ENCODE measurements at regions not wholly inside any gene's neighbourhood (a gene's known extent, or its start where the extent isn't known, plus 50 kb on each side); places are given as distances from the start of the nearest gene placed in this dataset.

DNA sequence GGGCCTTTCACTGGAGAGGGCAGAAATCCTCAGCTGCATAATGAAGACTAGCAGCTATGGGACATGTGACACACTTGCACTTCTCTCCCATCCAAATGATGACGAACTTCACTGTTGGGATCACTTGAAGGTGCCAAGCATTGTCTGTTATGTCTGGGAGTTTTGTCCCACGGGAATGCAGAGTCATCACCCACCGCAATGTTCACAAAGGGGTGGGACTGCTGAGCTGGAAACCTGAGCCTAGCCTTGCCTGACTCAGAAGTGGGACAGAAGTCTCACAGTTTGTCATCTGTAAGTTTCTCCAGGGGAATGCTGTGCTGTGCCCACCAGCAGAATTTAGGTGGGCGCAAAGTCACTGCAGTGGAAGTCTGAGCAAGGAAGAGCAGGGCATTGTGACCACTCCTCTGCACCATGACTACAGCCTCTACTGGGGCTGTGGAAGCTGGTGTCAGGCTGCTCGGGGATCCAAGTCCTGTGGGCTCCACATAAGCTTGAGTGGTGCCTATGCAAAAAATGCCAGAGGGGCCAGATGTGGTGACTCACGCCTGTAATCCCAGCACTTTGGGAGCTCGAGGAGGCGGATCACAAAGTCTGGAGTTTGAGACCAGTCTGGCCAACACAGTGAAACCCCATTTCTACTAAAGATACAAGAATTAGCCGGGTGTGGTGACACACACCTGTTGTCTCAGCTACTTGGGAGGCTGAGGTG, 472.0 kb upstream of the CNTNAP2 start:
- intact Hi-C loops (cut with micrococcal nuclease): no loop called here
- DNase-seq: no peak

DNA sequence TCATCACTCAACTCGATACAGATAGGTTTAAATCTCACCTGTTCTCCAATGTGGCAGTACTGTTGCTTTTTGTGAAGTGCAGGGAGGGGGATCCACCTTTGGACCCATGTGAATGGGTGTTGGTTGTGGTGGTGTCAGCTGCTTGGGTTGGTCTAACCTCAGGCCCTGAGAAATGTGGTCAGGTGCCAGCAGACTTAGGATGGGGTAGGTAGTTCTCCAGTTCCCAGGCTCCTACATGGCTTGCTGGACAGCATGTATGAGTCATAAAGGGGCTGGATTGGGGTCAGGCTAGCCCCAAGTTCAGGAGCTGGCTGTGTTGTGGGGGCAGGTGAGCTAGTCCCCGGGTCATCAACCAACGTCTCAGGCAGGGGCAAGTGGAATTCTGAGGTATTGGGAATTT, 472.6 kb upstream of the CNTNAP2 start:
- intact Hi-C loops (cut with micrococcal nuclease): no loop called here
- Histone ChIP-seq H3K36me3 (no peaks in the 10 kb centered on the region), H3K4me1 (no peaks in the 10 kb centered on the region), H3K27ac (replicated peaks) (no peak overlapping the region), H3K4me3 (no peak overlapping the region), H3K9me3 (replicated peaks) (peaks cover 48% of the 10 kb centered on the region), H3K27me3 (ENCODE audit: low read depth) (no peaks in the 10 kb centered on the region)
- TF ChIP-seq, protein P1, sequence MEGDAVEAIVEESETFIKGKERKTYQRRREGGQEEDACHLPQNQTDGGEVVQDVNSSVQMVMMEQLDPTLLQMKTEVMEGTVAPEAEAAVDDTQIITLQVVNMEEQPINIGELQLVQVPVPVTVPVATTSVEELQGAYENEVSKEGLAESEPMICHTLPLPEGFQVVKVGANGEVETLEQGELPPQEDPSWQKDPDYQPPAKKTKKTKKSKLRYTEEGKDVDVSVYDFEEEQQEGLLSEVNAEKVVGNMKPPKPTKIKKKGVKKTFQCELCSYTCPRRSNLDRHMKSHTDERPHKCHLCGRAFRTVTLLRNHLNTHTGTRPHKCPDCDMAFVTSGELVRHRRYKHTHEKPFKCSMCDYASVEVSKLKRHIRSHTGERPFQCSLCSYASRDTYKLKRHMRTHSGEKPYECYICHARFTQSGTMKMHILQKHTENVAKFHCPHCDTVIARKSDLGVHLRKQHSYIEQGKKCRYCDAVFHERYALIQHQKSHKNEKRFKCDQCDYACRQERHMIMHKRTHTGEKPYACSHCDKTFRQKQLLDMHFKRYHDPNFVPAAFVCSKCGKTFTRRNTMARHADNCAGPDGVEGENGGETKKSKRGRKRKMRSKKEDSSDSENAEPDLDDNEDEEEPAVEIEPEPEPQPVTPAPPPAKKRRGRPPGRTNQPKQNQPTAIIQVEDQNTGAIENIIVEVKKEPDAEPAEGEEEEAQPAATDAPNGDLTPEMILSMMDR (IDR thresholded peaks at IDR 0.05; ENCODE audit: borderline replicate concordance): no peak
- DNase-seq: no peak

More for the DNA sequence above, 472.0 kb upstream of the CNTNAP2 start:
- H3K36me3 ChIP-seq: no peaks in the 10 kb centered on the region
- TF ChIP-seq, protein P1 (IDR thresholded peaks at IDR 0.05; ENCODE audit: borderline replicate concordance): no peak
- H3K9me3 ChIP-seq (replicated peaks): peaks cover 42% of the 10 kb centered on the region
- H3K27ac ChIP-seq (replicated peaks): no peak overlapping the region
- no peaks in the 10 kb centered on the region for H3K27me3 ChIP-seq (ENCODE audit: low read depth)
- no peak overlapping the region for H3K4me3 ChIP-seq
- H3K4me1 ChIP-seq: no peaks in the 10 kb centered on the region

GRCh38 chr7:145633513-145633912, 483.1 kb upstream of the CNTNAP2 start:
- Histone ChIP-seq H3K4me3 (no peak overlapping the region), H3K36me3 (no peaks in the 10 kb centered on the region), H3K27ac (replicated peaks) (no peak overlapping the region), H3K9me3 (replicated peaks) (peaks cover 37% of the 10 kb centered on the region), H3K4me1 (no peaks in the 10 kb centered on the region), H3K27me3 (ENCODE audit: low read depth) (no peaks in the 10 kb centered on the region)
- intact Hi-C loops (cut with micrococcal nuclease): no loop called here
- no peak for DNase-seq
- TF ChIP-seq, protein P1 (IDR thresholded peaks at IDR 0.05; ENCODE audit: borderline replicate concordance): no peak

GRCh38 chr7:145624618-145625017, 492.0 kb upstream of the CNTNAP2 start:
- intact Hi-C loops (cut with micrococcal nuclease): no loop called here
- Histone ChIP-seq H3K4me1 (no peaks in the 10 kb centered on the region), H3K4me3 (no peak overlapping the region), H3K36me3 (no peaks in the 10 kb centered on the region), H3K9me3 (replicated peaks) (no peaks in the 10 kb centered on the region), H3K27me3 (ENCODE audit: low read depth) (no peaks in the 10 kb centered on the region), H3K27ac (replicated peaks) (no peak overlapping the region)
- no peak for DNase-seq
- TF ChIP-seq, protein P1 (IDR thresholded peaks at IDR 0.05; ENCODE audit: borderline replicate concordance): no peak

GRCh38 chr7:145605963-145606362, 510.6 kb upstream of the CNTNAP2 start:
- no peaks in the 10 kb centered on the region for H3K27me3 ChIP-seq (ENCODE audit: low read depth)
- TF ChIP-seq, protein P1 (IDR thresholded peaks at IDR 0.05; ENCODE audit: borderline replicate concordance): no peak
- no peak overlapping the region for H3K27ac ChIP-seq (replicated peaks)
- no peaks in the 10 kb centered on the region for H3K4me1 ChIP-seq
- H3K4me3 ChIP-seq: no peak overlapping the region
- intact Hi-C loops (cut with micrococcal nuclease): no loop called here
- no peaks in the 10 kb centered on the region for H3K36me3 ChIP-seq
- peaks cover 59% of the 10 kb centered on the region for H3K9me3 ChIP-seq (replicated peaks)
- DNase-seq: no peak
